BE2C (cell line): ENCODE measurements at regions not wholly inside any gene's neighbourhood (a gene's known extent, or its start where the extent isn't known, plus 50 kb on each side); places are given as distances from the start of the nearest gene placed in this dataset.

Experiments used
- DNase-seq: peaks from one replicate; pipeline ENCODE4 v3.0.0-alpha.2; 2020
- H3K27me3 ChIP-seq: fragments of 250-450 bp; sonication (Bioruptor Pico); 2 replicates; pipeline ENCODE4 v1.5.1; 2020; ENCODE audit warnings: mild to moderate bottlenecking
- H3K36me3 ChIP-seq: fragments of 250-450 bp; sonication (Bioruptor Pico); 2 replicates; pipeline ENCODE4 v1.5.1; 2020; ENCODE audit warnings: mild to moderate bottlenecking
- H3K4me1 ChIP-seq: fragments of 250-450 bp; sonication (Bioruptor Pico); 2 replicates; pipeline ENCODE4 v1.5.1; 2020
- H3K4me3 ChIP-seq: 2 replicates; pipeline ENCODE4 v1.5.1; 2011; ENCODE audit warnings: low read depth, low read length
- H3K9me3 ChIP-seq: fragments of 250-450 bp; sonication (Bioruptor Pico); 2 replicates; pipeline ENCODE4 v1.5.1; 2020
- TF ChIP-seq, protein P1 (sequence below): IDR thresholded peaks from 2 replicates; pipeline ENCODE4 v1.5.1; 2012; ENCODE audit warnings: mild to moderate bottlenecking, low read depth, low read length

DNA sequence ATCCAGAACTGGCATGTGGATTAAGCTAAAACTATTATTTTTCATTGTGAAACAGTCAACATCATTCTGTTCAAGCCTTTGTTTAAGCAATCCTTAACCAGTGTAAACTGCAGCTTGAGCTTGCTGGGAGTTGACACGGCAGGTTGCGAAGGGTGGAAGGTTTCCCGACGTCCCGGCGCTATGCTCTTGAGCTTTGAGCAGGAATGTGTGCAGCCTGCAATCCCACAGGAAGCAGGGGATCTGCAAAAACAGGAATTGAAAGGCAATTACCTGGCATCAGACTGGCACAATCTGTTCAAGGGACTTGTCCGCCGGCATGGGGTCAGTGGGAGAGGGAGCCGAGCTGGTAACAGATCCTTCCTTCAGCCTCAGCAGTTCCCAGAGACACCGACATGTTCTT is 586.7 kb upstream of the SGCG start:
- no peaks in the 10 kb centered on the region for H3K9me3 ChIP-seq
- TF ChIP-seq, protein P1, sequence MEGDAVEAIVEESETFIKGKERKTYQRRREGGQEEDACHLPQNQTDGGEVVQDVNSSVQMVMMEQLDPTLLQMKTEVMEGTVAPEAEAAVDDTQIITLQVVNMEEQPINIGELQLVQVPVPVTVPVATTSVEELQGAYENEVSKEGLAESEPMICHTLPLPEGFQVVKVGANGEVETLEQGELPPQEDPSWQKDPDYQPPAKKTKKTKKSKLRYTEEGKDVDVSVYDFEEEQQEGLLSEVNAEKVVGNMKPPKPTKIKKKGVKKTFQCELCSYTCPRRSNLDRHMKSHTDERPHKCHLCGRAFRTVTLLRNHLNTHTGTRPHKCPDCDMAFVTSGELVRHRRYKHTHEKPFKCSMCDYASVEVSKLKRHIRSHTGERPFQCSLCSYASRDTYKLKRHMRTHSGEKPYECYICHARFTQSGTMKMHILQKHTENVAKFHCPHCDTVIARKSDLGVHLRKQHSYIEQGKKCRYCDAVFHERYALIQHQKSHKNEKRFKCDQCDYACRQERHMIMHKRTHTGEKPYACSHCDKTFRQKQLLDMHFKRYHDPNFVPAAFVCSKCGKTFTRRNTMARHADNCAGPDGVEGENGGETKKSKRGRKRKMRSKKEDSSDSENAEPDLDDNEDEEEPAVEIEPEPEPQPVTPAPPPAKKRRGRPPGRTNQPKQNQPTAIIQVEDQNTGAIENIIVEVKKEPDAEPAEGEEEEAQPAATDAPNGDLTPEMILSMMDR = no peak
- no peaks in the 10 kb centered on the region for H3K4me1 ChIP-seq
- no peak for DNase-seq
- H3K36me3 ChIP-seq = no peaks in the 10 kb centered on the region
- H3K4me3 ChIP-seq = no peak overlapping the region
- no peaks in the 10 kb centered on the region for H3K27me3 ChIP-seq

DNA sequence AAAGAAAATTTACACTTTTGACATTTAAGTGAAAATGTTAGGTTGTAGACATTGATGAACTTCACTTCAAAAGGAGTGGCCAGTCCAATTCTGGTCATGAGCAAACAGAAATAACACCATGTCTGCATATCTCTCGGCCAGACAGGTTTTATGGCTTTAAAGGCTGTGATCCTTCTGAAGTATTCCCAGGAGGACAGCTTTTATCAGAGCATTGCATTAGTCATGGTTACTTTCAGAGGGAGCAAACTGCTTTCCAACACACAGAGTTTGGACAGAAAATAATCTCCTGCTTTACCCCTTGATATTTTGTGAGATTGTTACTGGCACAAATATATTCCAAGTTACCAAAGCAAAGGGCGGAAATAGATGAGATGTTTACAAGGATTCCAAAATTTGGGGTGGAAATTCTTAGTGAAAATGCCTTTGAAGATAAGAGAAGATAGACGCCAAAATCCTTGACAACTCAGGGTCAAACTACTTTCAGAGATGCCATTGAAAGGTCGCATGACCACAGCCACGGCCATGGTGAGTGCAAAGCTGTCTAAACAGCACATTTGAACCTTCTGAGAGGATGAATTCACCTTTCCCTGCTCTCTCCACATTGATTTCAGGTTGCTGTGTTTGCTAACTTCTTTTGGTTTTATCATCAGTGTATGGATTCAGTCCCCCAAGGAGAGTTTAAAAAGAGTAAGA is 584.5 kb upstream of the SGCG start:
- H3K36me3 ChIP-seq = no peaks in the 10 kb centered on the region
- H3K9me3 ChIP-seq = no peaks in the 10 kb centered on the region
- DNase-seq = no peak
- TF ChIP-seq, protein P1 = no peak
- no peak overlapping the region for H3K4me3 ChIP-seq
- no peaks in the 10 kb centered on the region for H3K27me3 ChIP-seq
- H3K4me1 ChIP-seq = no peaks in the 10 kb centered on the region

DNA sequence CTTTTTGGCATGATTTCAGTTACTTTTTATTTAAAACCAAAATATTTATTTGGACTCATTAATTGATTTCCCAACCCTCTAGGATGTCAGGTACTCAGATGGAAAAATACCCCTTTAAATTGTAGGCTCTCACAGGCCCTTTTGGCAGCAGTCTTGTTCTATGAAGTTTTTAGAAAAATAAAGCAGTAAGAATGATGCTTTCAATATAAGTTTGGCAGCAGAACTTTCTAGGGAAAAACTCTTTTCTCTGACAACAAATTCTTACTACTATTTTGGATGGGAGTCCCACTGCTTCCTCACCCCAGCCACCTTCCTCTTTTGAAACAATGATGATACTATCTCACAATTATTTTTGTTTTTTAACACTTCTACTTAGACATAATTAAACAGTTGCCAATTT is 581.6 kb upstream of the SGCG start:
- H3K4me1 ChIP-seq = no peaks in the 10 kb centered on the region
- DNase-seq = no peak
- no peaks in the 10 kb centered on the region for H3K36me3 ChIP-seq
- TF ChIP-seq, protein P1 = no peak
- H3K9me3 ChIP-seq = no peaks in the 10 kb centered on the region
- no peaks in the 10 kb centered on the region for H3K27me3 ChIP-seq
- no peak overlapping the region for H3K4me3 ChIP-seq

DNA sequence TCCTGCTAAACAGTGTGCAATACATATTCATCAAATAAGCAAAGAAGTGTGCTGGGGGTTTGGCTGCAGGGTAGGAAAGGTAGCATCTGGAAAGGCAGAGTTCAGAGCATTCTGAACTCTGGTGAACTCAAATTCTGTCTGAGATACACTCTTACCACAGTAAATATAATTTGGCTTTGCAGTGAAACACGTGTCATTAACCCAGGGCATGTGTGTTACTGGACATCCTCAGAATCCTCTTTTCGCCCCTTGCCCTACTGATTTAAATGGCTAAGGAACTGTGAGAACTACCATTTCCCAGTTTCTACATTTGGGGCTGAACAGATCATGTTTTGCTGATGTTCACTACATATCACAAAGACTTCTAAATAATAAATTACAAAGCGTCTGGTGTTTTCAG is 562.8 kb upstream of the SGCG start:
- H3K4me1 ChIP-seq = no peaks in the 10 kb centered on the region
- H3K36me3 ChIP-seq = no peaks in the 10 kb centered on the region
- no peaks in the 10 kb centered on the region for H3K9me3 ChIP-seq
- DNase-seq = no peak
- H3K27me3 ChIP-seq = no peaks in the 10 kb centered on the region
- H3K4me3 ChIP-seq = no peak overlapping the region
- TF ChIP-seq, protein P1 = no peak

DNA sequence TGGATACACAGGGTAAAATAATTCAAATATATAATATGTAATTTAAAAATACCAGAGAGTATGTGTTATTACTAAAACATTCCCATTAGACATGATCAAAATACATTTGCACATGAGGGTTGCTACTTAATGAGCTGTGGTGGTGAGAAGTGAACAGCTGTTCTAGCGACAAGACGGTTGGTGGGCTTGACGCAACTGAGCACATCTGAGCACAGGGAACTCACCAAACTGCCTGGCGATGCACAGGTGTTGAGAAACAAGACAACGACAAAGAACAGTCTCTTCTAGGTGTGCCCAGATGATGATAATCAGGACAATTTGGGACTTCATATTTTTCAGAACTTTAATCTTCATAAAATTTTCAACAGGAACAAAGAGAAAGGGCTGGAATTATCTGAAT is 555.1 kb upstream of the SGCG start:
- no peak overlapping the region for H3K4me3 ChIP-seq
- H3K27me3 ChIP-seq = no peaks in the 10 kb centered on the region
- DNase-seq = no peak
- TF ChIP-seq, protein P1 = no peak
- H3K36me3 ChIP-seq = no peaks in the 10 kb centered on the region
- H3K9me3 ChIP-seq = no peaks in the 10 kb centered on the region
- H3K4me1 ChIP-seq = no peaks in the 10 kb centered on the region

DNA sequence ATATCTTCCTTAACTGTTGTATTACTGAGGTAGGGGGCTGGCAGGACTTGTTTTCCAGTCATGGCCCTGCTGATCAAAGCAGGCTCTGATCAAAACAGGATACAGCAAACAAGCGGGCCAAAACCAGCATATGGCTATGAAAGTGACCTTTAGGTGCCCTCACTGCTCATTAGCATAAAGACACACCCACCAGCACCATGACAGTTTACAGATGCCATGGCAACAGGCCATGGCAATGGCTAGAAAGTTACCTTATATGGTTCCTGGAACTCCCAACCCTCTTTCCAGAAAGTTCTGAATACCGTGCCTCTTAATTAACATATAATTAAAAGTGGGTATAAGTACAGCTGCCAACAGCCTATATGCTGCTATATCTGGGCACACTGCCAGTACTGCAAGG is 551.4 kb upstream of the SGCG start:
- DNase-seq = no peak
- no peaks in the 10 kb centered on the region for H3K9me3 ChIP-seq
- no peaks in the 10 kb centered on the region for H3K36me3 ChIP-seq
- TF ChIP-seq, protein P1 = no peak
- H3K4me1 ChIP-seq = no peaks in the 10 kb centered on the region
- H3K4me3 ChIP-seq = no peak overlapping the region
- H3K27me3 ChIP-seq = no peaks in the 10 kb centered on the region
